Esophagus squamous epithelium (tissue), 4 donors: ENCODE measurements at regions not wholly inside any gene's neighbourhood (a gene's known extent, or its start where the extent isn't known, plus 50 kb on each side); places are given as distances from the start of the nearest gene placed in this dataset.

ENCODE experiments used
- POLR2A ChIP-seq, 4 donors: fragments of 450-650 bp; IDR thresholded peaks; one replicate each; pipeline ENCODE4 v1.6.1; 2017; ENCODE audit warnings: antibody characterized with exemption in 4 of 4, mild to moderate bottlenecking in 4 of 4, moderate library complexity in 3 of 4
- TF ChIP-seq, protein P1 (sequence below), 6 experiments: fragments of 450-650 bp in 4 of 6; fragments of 200-600 bp in 2 of 6; sonication (generic) in 2 of 6; IDR thresholded peaks; one replicate each; pipeline ENCODE4 v1.5.1; 2016 to 2019; ENCODE audit warnings: antibody characterized with exemption in 6 of 6, mild to moderate bottlenecking in 4 of 6, moderate library complexity in 4 of 6

- TF ChIP-seq, protein P1, sequence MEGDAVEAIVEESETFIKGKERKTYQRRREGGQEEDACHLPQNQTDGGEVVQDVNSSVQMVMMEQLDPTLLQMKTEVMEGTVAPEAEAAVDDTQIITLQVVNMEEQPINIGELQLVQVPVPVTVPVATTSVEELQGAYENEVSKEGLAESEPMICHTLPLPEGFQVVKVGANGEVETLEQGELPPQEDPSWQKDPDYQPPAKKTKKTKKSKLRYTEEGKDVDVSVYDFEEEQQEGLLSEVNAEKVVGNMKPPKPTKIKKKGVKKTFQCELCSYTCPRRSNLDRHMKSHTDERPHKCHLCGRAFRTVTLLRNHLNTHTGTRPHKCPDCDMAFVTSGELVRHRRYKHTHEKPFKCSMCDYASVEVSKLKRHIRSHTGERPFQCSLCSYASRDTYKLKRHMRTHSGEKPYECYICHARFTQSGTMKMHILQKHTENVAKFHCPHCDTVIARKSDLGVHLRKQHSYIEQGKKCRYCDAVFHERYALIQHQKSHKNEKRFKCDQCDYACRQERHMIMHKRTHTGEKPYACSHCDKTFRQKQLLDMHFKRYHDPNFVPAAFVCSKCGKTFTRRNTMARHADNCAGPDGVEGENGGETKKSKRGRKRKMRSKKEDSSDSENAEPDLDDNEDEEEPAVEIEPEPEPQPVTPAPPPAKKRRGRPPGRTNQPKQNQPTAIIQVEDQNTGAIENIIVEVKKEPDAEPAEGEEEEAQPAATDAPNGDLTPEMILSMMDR (IDR thresholded peaks at IDR 0.05), result no peak
- TF ChIP-seq POLR2A (IDR thresholded peaks at IDR 0.05), result no peak
Observed at GRCh38 chr4:30002341-30002740, 717.8 kb upstream of the PCDH7 start.
